ENCODE measurements at regions not wholly inside any gene's neighbourhood (a gene's known extent, or its start where the extent isn't known, plus 50 kb on each side); places are given as distances from the start of the nearest gene placed in this dataset.

DNA sequence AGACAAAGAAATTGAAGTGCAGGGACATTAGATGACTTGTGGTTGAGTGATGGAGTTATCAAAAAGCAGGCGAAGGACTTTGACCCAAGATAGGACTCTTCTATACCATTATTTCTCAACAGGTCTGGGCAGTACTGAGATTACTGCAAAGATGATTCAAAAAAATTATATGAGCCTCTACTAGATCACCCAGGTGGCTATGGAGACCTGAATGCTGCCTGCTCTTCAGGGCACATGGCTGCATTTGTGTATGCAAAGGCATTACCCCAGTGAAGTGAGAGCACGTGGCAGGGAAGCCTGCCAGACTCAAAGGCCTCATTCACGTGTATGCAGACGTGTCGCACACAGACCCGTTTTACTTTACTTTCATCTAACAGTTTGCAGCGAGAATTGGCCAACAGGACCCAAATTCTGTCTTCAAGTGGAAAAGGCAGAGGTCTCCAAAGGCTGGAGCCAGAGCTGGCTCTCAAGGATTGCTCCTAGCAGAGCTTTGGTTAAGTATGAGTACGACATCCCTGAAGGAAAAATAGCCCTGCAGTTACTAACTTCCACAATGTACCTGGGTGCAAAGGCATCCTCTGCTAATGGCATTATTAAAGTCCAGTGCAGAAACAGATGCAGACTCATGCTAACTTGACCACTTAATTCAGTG is 113.8 kb upstream of the ARMC2 start:
- no peak for DNase-seq (ENCODE audit: low spot score)

DNA sequence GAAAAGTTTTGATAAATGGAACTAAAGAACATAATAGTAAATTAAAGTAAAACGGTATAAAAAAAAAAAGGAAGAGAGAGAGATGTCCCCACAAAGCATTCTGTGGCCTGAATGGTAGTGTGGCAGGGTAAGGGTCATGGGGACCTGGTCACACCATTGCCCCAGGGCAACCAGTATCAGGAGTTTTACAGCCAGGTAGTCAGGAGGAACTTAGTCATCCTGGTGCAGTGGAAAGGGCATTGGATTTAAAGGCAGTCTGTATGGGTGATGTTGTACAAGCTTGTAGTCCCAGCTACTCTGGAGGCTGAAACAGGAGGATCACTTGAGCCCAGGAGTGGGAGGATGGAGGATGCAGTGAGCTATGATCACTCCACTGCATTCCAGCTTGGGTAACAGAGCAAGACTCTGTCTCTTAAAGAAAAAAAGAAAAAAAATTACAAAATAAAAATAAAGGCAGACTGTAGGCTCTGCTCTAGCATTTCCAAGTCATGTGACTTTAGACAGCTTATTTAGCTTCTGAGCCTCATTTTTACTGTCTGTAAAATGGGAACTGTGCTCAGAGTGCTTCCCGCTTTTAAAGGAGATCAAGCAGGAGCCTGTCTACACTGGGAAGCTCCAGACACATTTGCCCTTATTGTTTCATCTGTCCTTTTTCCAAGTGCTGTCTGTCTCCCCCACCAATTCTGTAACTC is 112.8 kb upstream of the ARMC2 start:
- DNase-seq (ENCODE audit: low spot score), result no peak

DNA sequence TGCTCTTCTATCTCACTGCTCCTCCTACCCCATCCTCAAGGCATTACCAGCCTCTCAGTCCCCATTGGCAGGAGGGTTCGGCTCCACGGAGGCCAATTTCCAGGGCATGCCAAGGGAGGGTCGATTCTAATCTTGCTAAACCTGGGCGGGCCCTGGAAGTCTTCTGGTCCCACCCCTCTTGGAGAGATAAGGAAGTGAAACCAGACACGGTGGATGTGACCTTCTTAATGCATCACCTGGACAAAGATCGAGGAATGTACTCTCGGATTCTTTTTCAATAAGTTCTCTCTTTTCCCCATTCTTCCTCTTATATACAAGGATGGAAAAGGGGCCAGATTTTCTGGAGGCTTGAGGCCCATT is 112.2 kb upstream of the ARMC2 start:
- DNase-seq (ENCODE audit: low spot score), result no peak

DNA sequence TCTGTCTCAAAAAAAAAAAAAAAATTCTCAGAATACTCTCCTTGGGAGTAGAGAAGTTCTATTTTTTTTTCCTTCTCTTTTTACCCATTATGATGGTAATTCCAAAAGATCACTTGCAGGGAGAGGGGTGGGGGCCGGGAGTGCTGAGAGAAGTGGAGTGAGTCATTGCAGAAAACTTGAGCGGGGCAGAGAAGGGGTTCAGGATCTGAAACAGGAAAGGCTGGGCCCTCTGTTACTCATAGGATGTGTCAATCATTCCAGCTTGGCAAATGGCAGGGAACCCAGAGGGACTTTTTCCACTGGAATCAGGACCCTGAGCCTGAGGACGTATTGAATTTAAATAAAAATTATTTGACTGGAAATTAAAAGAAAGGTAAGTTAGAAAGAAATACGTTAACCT is 111.4 kb upstream of the ARMC2 start:
- peak; percentile 31 for DNase-seq (ENCODE audit: low spot score)

DNA sequence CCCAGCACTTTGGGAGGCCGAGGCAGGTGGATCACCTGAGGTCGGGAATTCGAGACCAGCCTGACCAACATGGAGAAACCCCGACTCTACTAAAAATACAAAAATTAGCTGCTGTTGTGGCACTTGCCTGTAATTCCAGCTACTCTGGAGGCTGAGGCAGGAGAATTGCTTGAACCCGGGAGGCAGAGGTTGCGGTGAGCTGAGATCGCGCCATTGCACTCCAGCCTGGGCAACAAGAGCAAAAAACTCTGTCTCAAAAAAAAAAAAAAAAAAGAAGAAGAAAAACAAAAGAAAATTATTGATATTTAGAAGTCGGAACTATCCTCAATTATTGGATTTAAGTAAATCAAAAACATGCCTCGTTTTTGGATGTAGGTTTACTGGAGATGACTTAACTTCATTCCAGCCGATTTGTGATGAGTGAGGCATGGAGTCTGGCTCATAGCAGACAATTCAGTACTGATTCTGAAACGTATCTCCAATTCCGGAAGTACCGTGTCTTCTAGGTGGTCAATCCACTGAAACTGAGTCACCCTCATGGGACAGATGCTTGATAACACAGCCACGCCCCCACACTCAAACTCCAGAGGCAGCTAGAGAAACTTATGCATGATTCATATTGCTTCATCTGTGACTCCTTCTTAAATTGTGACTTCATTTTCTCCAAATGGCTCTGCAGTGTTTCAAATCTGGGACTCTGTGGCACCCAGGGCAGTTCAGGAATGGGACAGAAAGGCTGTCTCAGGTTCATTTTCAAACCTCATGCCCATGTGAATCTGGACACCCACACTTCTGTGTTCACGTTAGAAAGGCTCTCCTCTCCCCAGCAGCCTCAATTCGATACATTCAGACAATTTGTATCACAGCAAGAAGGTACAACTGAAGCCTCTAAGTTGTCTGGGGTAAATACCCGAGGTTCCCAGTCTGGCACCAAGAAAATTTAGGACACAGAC is 110.4 kb upstream of the ARMC2 start:
- DNase-seq (ENCODE audit: low spot score), result peak; percentile 79

DNA sequence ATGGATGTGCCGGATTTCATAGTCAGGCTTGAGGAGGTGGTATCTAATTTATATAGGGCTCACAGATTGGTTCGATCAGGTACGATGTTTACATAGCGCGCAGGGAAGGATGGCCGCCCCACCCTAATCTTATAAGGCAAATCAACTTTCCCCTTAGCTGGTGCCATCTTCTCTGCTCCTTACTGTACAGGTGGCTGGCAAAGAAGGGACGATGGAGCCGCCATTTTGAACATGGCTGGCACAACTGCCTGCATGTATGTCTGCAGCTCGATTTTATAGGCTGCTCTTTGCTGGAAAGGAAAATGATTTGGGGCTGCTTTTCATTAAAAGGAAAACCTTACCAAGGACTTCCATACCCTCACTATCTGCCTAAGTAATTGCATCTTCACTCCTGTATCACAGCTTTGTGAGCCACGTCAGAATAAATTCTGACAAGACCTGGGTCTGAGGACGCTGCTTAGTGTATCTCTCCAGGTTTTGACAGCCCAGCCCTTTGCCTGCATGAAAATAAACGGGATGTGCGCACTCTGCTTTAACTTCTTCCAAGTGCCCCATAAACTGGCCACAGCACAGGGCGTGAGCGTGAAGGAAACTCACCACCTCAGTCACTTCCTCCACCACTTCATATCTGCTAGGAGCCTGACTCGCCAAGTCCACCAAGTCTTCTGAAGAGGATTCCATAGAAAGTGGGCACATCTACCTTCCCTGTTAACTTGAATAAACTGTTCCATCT is 109.4 kb upstream of the ARMC2 start:
- DNase-seq (ENCODE audit: low spot score), result no peak

DNA sequence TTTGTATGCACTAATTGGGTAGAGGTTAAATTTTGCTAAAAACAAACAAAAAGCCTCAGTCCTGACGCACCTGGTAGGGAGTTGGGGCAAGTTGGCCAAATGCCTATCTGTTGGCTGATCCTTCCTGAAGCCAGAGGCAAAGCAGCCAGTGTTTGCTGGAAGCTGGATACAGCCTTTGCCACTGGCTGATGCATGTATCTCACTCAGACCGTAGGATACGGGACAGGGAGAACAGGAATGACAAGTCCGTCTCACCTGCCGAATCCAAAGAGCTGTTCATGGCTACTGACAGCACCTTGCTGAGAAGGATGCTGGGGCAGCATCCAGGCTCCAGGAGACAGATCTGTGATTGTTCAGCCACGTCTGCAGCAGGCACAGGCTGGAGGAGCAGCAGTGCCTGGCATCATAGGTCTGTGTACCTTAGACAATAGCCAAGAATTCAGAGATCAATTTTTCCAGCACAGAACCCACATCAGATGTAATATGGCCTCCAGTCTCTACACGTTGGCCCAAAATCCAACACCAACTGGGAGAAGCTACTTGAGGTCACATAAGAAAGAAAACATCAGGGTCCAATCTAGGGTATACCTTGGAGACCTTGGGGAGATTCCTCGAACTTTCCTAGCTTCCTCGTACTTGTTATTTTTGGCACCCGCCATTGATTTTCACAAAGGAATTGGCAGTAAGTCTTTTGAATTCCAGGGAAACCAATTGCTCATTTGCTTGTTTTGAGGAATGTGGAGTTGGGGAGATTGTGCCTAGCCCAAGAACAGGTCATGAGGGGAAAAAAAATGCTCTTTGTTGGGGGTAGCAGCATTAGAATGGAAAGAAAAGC is 108.5 kb upstream of the ARMC2 start:
- DNase-seq (ENCODE audit: low spot score), result no peak

DNA sequence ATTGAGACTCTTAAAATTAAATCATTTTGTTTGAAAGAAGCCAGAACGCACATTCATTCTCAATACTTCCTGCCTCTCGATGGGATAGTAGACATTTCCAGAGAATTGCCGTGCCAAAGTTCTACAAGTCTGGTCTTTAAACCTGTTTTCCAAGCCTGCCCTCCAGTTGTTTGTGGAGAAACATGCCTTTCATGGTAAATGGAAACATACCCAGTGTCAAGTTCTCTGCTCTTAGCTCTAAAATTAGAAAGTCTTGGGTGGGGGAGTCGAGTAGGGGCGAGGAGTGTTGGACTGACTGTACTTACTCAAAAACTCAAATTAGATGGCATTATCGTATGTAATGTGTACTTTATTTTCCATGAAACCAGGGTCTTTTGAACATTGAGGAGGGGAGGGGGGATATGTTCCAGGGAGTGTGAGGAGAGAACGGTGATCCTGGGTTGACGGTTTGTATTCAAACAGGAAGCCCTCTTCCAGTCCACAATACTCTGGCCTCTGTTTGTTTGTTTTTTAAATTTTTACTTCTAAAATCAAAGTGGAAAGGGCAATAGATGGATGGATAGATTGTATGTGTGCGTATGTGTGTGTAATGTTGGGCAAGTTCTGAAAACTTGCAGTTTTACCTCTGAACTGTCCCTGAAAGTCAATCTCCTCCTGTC is 106.8 kb upstream of the ARMC2 start:
- no peak for DNase-seq (ENCODE audit: low spot score)

DNA sequence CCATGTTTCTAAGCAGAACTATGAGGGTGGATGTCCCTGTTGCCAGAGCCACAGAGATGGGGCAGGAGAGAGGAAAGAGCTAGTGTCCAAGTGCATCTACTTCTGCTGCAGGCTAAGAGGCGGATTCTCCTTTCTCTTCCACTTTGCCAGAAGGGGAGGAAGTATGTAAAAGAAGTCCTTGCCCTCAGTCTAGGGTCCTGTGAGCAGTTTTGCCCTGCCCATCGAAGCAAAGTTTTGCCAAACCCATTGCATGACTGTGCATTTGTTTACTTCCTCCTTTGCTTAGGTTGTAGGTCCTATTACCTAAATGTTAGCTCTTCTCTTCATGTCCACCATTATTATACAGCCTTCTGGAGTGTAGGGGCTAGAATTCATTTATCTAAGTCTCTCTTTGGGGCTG is 106.2 kb upstream of the ARMC2 start:
- DNase-seq (ENCODE audit: low spot score), result no peak

DNA sequence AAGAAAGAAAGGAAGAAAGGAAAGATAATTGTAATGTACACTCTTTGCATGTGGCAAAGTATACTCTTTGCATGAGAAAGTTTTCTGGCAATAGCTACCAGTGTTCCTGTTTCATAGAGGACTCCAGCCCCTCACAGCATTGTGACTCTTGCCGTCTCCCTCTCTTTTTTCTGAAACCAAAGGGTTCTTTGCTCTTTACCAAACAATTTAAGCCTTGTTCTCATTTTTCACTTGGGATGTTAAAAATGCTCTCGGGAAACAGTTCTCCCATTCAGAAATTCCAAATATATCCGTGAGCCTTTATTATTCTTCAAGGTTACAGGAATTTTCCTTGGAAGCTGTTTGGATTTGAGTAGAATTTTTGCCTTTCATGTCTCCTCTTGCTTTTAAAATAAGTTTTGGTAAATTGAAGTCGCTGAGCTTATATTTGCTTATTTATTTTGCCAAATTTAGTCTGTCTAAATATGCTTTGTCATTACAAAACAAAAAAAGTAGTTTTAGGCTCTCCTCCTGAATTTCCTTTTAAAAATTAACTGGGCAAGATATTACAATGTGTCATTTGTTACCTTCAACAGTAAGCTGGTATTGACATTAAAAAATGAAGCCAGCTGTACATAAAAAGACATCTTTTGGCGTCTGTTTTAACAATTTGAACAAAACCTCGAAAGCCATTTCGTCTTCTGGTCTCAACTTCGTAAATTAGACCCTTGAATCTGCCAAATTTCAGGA is 103.8 kb upstream of the ARMC2 start:
- peak; percentile 84 for DNase-seq (ENCODE audit: low spot score)

DNA sequence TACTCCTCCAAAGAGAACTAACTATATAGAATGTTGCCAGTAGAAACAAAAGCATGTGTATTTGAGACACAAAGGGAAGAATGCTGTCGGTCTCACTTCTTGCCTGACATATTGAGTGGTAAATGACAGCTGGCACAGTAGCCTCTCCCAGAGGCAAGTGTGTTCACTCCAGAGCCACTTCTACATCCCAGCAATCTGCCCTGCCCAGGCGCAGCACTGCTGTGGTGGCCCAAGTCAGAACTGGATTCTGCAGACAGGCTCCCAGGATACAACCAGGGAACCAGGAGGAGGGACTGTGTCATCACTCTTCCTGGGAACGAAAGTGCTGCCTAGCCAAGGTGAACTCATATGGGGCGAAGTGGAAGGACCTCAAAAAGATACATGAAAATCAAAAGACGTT is 103.2 kb upstream of the ARMC2 start:
- peak; percentile 19 for DNase-seq (ENCODE audit: low spot score)

DNA sequence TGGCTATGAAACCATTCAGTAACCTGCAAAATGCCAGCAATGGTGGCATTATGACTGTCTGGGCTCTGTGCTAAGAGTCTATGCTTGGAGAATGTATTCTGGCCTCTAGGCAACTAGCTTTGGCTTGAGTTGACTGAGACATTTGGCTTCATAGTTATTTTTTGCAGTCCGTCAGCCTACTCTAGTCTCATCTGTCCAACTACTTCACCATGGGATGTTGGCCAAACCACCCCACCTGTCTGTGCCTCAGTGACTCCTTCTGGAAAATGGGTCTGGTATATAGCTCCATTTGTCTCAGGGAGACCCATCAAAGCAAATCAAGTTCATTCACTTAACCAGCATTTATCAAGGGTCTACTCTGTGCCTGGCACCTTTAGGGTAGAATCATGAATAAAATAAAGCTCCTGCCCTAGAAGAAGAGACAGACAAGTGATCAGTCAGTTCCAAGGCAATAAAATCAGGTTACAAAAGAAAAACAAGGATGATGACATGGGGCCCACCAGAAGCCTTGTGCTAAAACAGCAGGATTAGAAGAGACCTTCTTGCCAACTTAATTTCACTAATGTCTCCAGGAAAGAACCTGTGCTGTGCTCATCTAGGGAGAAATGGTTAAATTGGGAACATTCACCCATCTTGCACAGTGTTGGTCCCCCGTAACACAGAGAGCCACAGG is 102.4 kb upstream of the ARMC2 start:
- no peak for DNase-seq (ENCODE audit: low spot score)

DNA sequence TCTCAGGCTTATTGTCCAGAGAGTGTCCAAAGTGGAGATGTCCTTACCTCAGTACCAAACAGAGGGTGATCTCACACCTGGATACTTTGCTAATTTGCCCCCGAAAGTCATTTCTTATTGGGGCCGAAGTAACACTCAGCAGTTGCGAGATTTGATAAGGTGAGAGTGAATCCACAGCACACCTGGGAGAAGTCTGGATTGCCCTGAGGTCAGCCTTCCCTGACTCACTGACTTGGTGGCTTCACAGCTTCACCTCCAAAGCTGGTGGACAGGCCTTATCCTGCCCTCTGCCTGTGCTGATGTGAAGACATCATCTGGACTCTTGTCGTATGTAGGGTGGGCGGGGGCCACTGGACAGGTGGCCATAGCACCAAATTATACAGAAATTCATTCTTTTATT is 101.9 kb upstream of the ARMC2 start:
- no peak for DNase-seq (ENCODE audit: low spot score)

DNA sequence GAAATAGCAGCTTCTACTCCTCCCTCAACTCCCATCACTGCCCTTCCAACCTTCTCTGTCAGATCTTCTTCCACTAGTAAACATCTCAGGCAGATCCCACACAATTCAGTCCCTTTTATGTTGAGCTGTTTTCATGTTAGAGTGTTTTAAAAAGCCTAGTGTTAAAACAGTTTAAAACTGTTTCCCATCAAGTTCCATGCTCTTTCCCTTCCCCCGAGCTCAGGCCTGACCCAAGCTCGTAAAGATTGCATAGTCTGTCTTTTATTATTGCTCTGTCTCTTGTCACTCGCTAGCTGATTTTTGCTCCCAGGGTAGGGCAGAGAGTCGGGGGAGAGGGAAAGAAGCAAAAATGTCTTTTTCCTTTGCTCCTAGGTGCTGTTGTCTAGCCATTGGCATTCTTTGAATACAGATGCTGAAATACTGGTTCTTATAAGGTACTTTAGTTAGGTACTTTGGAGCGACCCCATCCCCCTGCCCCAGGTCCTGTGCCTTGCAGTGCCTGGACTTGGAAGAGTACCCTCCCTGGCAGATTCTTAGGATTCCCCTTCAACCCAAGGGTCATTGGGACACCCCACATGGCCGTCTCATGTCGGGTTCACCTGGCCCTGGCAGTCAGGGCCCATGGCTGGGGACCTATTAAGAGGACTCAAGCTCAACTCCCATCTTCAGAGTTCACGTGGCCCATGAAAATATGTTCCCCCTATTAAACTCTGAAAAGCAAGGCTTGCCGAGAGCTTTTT is 101.2 kb upstream of the ARMC2 start:
- no peak for DNase-seq (ENCODE audit: low spot score)

DNA sequence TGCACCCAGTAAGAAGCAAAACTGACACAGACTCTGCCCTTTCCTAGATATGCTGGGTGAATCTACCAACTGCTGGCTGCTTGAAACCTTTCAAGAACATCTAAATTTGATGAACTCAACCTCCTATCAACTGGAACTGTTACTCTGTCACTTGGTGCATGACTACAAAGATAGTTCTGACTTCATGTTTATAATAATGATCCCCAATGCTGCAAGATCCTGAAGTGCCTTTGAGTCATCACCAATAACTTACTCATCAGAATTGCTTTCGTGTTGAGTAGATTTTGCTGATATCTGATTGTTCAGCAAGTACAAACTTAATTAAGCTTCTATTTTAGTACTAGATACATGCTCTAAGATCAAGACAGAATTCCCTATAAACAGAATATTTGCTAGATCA is 100.2 kb upstream of the ARMC2 start:
- DNase-seq (ENCODE audit: low spot score), result no peak

DNA sequence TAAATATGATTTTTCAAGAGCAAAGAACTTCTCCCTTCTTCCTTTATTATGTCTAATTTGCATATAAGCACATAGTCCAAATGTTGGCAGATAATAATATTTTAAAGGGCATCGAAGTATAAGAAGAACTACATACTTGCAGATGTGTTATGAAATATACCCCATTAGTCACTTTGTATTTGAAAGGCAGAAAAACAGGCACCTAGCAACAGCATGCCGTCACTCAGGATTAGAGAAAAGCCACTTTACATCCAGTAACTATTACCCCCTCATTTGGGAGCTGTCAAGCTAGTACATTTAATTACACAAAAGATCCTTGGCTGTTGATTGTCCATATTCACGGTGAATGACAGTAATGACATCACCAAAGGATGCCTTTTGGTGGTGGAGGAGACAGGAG is 99.3 kb upstream of the ARMC2 start:
- no peak for DNase-seq (ENCODE audit: low spot score)

DNA sequence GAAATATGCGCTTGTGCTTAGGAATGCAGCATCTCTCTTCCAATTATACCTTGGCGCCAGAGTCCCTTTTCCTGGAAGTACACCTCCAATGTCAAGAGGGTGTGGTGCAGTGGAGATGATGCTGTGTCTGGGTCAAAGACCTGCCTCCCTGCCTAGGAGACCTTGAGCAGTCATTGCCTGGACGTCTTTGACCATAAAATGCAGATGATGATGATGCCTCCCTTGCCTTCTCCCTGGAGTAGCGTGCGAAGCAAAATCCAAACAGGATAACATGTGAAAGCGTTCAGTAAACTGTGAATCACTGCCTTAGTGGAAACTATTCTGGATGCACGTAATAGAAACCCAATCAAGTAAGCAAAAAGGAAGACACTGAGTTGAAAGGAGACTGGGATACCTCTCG is 97.4 kb upstream of the ARMC2 start:
- DNase-seq (ENCODE audit: low spot score), result no peak

DNA sequence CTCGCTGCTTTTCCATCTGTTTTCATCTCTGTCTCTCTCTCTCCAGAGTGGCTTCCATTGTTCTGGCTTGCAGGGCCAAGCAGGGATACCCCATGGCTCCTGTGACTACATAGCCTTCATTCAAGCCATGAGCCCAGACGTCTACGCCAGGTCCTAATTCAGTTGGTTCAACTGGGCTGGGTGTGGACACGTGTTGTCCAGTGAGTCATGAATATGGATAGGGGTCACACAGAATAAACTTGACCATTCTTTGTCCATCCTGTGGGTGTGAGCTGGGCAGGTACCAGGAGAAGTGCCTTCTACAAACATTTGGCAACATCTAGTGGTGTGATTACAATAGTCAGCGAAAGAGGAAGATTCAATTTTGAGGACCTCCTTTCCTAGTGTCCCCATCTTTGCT is 96.9 kb upstream of the ARMC2 start:
- DNase-seq (ENCODE audit: low spot score), result no peak
